Thyroid gland (tissue), 4 donors: ENCODE measurements at regions not wholly inside any gene's neighbourhood (a gene's known extent, or its start where the extent isn't known, plus 50 kb on each side); places are given as distances from the start of the nearest gene placed in this dataset.

ENCODE experiments used
- CTCF ChIP-seq, 6 experiments: fragments of 200-600 bp in 3 of 6; fragments of 450-650 bp in 3 of 6; sonication (generic) in 3 of 6; IDR thresholded peaks; one replicate each; pipeline ENCODE4 v1.5.1; 2016 to 2019; ENCODE audit warnings: antibody characterized with exemption in 6 of 6, mild to moderate bottlenecking in 2 of 6, inconsistent platforms in 1 of 6, moderate library complexity in 1 of 6
- POLR2A ChIP-seq, 2 donors: fragments of 450-650 bp; IDR thresholded peaks; one replicate each; pipeline ENCODE4 v1.6.1; 2017; ENCODE audit warnings: antibody characterized with exemption in 2 of 2, mild to moderate bottlenecking in 2 of 2, moderate library complexity in 1 of 2

- TF ChIP-seq CTCF (IDR thresholded peaks at IDR 0.05) = no peak
- TF ChIP-seq POLR2A (IDR thresholded peaks at IDR 0.05) = no peak
These were observed 223.9 kb upstream of the FAM98A start for GRCh38 chr2:33822964-33823363.
